HFFc6 (cell line): ENCODE measurements at regions not wholly inside any gene's neighbourhood (a gene's known extent, or its start where the extent isn't known, plus 50 kb on each side); places are given as distances from the start of the nearest gene placed in this dataset.

Experiments
- DNase-seq: peaks from one replicate; pipeline ENCODE4 v3.0.0-alpha.2; 2018
- H3K27ac Mint-ChIP-seq: 2 replicates; pipeline ENCODE4 v1.8.0; 2020; ENCODE audit warnings: mild to moderate bottlenecking, mixed read lengths
- H3K27me3 Mint-ChIP-seq: 2 replicates; pipeline ENCODE4 v1.8.0; 2021; ENCODE audit warnings: mild to moderate bottlenecking, moderate library complexity, mixed read lengths; ENCODE audit not compliant: insufficient read depth
- H3K36me3 Mint-ChIP-seq: 2 replicates; pipeline ENCODE4 v1.8.0; 2021; ENCODE audit warnings: low read depth, mixed read lengths
- H3K4me1 Mint-ChIP-seq: 2 replicates; pipeline ENCODE4 v1.8.0; 2020; ENCODE audit warnings: low read depth, mixed read lengths
- H3K4me3 Mint-ChIP-seq: 2 replicates; pipeline ENCODE4 v1.8.0; 2020; ENCODE audit warnings: mild to moderate bottlenecking, moderate library complexity, mixed read lengths
- H3K9me3 Mint-ChIP-seq: 2 replicates; pipeline ENCODE4 v1.8.0; 2020; ENCODE audit warnings: mild to moderate bottlenecking, mixed read lengths
- TF ChIP-seq, protein P1 (sequence below): fragments of 200-600 bp; sonication (generic); IDR thresholded peaks from 2 replicates; pipeline ENCODE4 v1.5.0; 2021; ENCODE audit warnings: antibody characterized with exemption, mild to moderate bottlenecking

DNA sequence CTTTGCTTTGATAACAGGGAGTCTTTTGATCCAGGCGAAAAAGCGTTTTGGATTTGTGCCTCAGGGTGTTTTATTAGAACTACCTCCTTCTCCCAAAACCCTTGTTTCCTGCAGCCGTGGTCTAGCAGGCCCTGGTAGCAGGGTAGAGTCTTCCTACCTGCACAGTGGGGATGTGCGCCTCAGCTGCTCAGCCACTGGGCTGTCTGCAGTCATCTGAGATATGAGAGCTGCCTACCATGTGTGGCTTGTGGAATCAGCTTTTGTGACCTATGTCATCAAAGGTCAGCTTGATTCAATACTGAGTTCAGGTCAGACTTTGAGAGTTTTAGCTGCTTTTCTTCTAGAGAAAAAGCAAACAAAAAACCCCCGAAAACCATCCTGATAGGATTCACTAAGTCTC, 279.5 kb downstream of the CLIC5 start:
- Mint-ChIP-seq H3K4me1 (no peaks in the 10 kb centered on the region; the same call in 1 of the 2 replicates), H3K27me3 (peaks cover 7% of the 10 kb centered on the region), H3K9me3 (no peaks in the 10 kb centered on the region), H3K4me3 (no peak overlapping the region), H3K36me3 (no peaks in the 10 kb centered on the region), H3K27ac (no peak overlapping the region)
- no peak for DNase-seq
- TF ChIP-seq, protein P1, sequence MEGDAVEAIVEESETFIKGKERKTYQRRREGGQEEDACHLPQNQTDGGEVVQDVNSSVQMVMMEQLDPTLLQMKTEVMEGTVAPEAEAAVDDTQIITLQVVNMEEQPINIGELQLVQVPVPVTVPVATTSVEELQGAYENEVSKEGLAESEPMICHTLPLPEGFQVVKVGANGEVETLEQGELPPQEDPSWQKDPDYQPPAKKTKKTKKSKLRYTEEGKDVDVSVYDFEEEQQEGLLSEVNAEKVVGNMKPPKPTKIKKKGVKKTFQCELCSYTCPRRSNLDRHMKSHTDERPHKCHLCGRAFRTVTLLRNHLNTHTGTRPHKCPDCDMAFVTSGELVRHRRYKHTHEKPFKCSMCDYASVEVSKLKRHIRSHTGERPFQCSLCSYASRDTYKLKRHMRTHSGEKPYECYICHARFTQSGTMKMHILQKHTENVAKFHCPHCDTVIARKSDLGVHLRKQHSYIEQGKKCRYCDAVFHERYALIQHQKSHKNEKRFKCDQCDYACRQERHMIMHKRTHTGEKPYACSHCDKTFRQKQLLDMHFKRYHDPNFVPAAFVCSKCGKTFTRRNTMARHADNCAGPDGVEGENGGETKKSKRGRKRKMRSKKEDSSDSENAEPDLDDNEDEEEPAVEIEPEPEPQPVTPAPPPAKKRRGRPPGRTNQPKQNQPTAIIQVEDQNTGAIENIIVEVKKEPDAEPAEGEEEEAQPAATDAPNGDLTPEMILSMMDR, result no peak

DNA sequence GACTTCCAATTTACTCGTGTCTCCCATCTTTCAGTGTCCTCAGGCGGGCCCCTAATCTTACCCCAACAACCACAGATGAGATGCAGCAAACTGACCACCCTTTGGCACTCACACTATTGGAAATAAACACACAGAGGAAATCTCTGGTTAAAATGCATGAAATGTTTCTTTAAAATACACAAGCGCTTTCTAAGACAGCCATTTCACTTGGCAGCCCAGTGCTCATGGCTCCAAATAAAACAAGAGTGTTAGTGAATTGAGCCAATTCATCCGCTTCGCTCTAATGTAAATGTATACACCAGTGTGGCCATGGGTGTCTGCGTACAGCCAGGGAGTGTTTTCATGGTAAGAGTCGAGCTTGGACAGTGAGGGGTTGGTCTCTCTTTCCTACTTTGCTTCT, 282.9 kb downstream of the CLIC5 start:
- Mint-ChIP-seq H3K27ac (no peak overlapping the region), H3K4me3 (no peak overlapping the region), H3K9me3 (no peaks in the 10 kb centered on the region), H3K4me1 (peaks cover 10% of the 10 kb centered on the region), H3K27me3 (peaks cover 1% of the 10 kb centered on the region), H3K36me3 (no peaks in the 10 kb centered on the region)
- TF ChIP-seq, protein P1, result no peak
- DNase-seq, result no peak

DNA sequence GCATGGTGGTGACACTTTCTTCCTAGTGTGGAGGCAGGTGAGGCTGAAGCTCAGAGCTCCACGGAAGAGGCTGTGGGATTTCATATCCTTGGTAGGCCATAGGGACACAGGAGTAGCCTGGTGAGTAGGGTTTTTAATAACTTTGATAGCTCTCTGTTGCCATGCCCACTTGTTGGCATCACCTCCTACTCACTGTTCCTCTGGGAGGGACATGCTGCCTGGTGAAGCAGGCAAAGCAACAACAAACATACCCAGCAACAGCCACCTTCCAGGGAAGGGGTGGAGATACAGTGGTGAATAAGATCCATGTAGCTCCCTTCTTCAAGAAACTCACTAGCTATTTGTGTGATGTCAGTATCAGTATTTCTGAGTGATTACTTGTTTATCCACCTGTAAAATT, 285.4 kb downstream of the CLIC5 start:
- Mint-ChIP-seq H3K4me1 (peaks cover 10% of the 10 kb centered on the region), H3K27me3 (peaks cover 9% of the 10 kb centered on the region), H3K4me3 (no peak overlapping the region), H3K27ac (no peak overlapping the region), H3K36me3 (peaks cover 8% of the 10 kb centered on the region; the same call in 1 of the 2 replicates), H3K9me3 (no peaks in the 10 kb centered on the region)
- TF ChIP-seq, protein P1, result no peak
- DNase-seq, result no peak

DNA sequence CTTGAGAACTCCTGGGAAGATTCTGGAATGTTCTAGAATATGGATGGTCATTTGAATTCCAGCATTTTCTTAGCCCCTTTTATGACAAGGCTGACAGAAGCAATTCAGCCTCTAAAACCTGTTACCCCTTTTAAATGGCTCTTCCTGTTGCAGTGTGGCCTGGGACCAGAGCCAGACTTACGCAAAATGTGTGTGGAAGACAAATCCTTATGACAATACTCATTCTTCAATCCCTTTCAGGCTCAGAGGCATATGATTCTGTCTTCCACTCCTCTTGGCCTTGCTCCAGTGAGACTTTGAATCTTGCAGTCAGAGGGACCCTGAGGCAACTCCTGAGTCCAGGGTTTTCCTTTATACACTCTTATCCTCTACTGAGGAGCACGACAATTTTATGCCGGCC, 287.0 kb downstream of the CLIC5 start:
- Mint-ChIP-seq H3K4me3 (no peak overlapping the region), H3K27me3 (peaks cover 9% of the 10 kb centered on the region), H3K36me3 (peaks cover 8% of the 10 kb centered on the region; the same call in 1 of the 2 replicates), H3K9me3 (no peaks in the 10 kb centered on the region), H3K4me1 (peaks cover 22% of the 10 kb centered on the region), H3K27ac (no peak overlapping the region)
- peak; percentile 8 for DNase-seq
- TF ChIP-seq, protein P1, result no peak

DNA sequence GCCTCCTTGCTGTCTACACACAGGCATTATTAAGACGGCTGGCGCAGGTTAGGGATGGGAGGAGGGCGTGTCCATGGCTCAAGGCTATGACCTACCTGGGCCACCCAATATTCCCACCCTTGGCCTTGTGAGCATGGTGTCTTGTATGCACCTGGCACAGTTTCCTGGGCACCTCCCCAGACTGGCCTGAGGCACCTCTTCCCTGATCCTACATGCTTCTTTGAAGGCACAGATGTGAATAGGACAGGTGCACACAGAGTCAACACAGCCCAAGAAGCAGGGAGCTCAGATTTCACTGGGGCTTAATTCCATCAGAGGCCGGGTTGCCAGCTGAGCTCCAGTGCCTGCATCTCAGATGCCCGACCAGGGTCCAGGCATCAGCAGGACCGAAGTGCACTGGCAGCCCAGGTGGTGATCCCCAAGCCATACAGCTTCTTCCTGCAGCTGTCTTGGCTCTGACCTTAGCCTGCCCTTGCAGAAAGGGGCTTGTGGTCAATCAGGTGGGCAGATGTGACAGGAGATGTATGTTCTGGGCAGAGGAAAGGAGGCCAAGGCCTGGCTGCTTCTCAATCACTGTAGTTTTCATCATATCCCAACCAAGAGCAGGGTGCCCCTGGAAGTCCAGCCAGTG, 287.7 kb downstream of the CLIC5 start:
- no peak for DNase-seq
- Mint-ChIP-seq H3K36me3 (peaks cover 10% of the 10 kb centered on the region; the same call in 1 of the 2 replicates), H3K27ac (no peak overlapping the region), H3K4me1 (peaks cover 23% of the 10 kb centered on the region), H3K27me3 (peaks cover 9% of the 10 kb centered on the region), H3K4me3 (no peak overlapping the region), H3K9me3 (peaks cover 2% of the 10 kb centered on the region)
- TF ChIP-seq, protein P1, result no peak
